ENCODE measurements at regions not wholly inside any gene's neighbourhood (a gene's known extent, or its start where the extent isn't known, plus 50 kb on each side); places are given as distances from the start of the nearest gene placed in this dataset.

- TF ChIP-seq POLR2A (IDR thresholded peaks at IDR 0.05) (no peak), EP300 (IDR thresholded peaks at IDR 0.05) (no peak)
- TF ChIP-seq, protein P1, sequence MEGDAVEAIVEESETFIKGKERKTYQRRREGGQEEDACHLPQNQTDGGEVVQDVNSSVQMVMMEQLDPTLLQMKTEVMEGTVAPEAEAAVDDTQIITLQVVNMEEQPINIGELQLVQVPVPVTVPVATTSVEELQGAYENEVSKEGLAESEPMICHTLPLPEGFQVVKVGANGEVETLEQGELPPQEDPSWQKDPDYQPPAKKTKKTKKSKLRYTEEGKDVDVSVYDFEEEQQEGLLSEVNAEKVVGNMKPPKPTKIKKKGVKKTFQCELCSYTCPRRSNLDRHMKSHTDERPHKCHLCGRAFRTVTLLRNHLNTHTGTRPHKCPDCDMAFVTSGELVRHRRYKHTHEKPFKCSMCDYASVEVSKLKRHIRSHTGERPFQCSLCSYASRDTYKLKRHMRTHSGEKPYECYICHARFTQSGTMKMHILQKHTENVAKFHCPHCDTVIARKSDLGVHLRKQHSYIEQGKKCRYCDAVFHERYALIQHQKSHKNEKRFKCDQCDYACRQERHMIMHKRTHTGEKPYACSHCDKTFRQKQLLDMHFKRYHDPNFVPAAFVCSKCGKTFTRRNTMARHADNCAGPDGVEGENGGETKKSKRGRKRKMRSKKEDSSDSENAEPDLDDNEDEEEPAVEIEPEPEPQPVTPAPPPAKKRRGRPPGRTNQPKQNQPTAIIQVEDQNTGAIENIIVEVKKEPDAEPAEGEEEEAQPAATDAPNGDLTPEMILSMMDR (IDR thresholded peaks at IDR 0.05), result no peak
These were observed 735.6 kb downstream of the XPNPEP1 start for GRCh38 chr10:109187677-109188076.

Data from ovary (tissue), 3 donors.